ENCODE measurements at regions not wholly inside any gene's neighbourhood (a gene's known extent, or its start where the extent isn't known, plus 50 kb on each side); places are given as distances from the start of the nearest gene placed in this dataset.

- Histone ChIP-seq H3K9ac (ENCODE audit: low read length) (no peak overlapping the region), H3K27ac (ENCODE audit: low read depth, low read length) (no peak overlapping the region), H3K4me1 (ENCODE audit: control insufficient read depth, insufficient read depth, low read length) (no peaks in the 10 kb centered on the region), H3K4me3 (ENCODE audit: low read length) (no peak overlapping the region), H3K36me3 (ENCODE audit: control insufficient read depth, insufficient read depth, low read length) (no peaks in the 10 kb centered on the region), H3K27me3 (ENCODE audit: control insufficient read depth, insufficient read depth, low read length) (no peaks in the 10 kb centered on the region)
Measured at GRCh38 chr18:55840601-55841170, 252.7 kb upstream of the TCF4 start.

GRCh38 chr18:55839343-55839742, 251.4 kb upstream of the TCF4 start:
- Histone ChIP-seq H3K36me3 (ENCODE audit: control insufficient read depth, insufficient read depth, low read length) (no peaks in the 10 kb centered on the region), H3K9ac (ENCODE audit: low read length) (no peak overlapping the region), H3K27me3 (ENCODE audit: control insufficient read depth, insufficient read depth, low read length) (no peaks in the 10 kb centered on the region), H3K27ac (ENCODE audit: low read depth, low read length) (no peak overlapping the region), H3K4me1 (ENCODE audit: control insufficient read depth, insufficient read depth, low read length) (no peaks in the 10 kb centered on the region), H3K4me3 (ENCODE audit: low read length) (no peak overlapping the region)

- Histone ChIP-seq H3K4me1 (ENCODE audit: control insufficient read depth, insufficient read depth, low read length) (no peaks in the 10 kb centered on the region), H3K27ac (ENCODE audit: low read depth, low read length) (no peak overlapping the region), H3K9ac (ENCODE audit: low read length) (no peak overlapping the region), H3K4me3 (ENCODE audit: low read length) (no peak overlapping the region), H3K27me3 (ENCODE audit: control insufficient read depth, insufficient read depth, low read length) (no peaks in the 10 kb centered on the region), H3K36me3 (ENCODE audit: control insufficient read depth, insufficient read depth, low read length) (no peaks in the 10 kb centered on the region)
Measured at GRCh38 chr18:55838841-55839240, 250.8 kb upstream of the TCF4 start.

GRCh38 chr18:55838319-55838718, 250.3 kb upstream of the TCF4 start:
- Histone ChIP-seq H3K27ac (ENCODE audit: low read depth, low read length) (no peak overlapping the region), H3K4me3 (ENCODE audit: low read length) (no peak overlapping the region), H3K36me3 (ENCODE audit: control insufficient read depth, insufficient read depth, low read length) (no peaks in the 10 kb centered on the region), H3K4me1 (ENCODE audit: control insufficient read depth, insufficient read depth, low read length) (no peaks in the 10 kb centered on the region), H3K27me3 (ENCODE audit: control insufficient read depth, insufficient read depth, low read length) (no peaks in the 10 kb centered on the region), H3K9ac (ENCODE audit: low read length) (no peak overlapping the region)

GRCh38 chr18:55833543-55833942, 245.6 kb upstream of the TCF4 start:
- Histone ChIP-seq H3K4me3 (ENCODE audit: low read length) (no peak overlapping the region), H3K4me1 (ENCODE audit: control insufficient read depth, insufficient read depth, low read length) (no peaks in the 10 kb centered on the region), H3K27me3 (ENCODE audit: control insufficient read depth, insufficient read depth, low read length) (no peaks in the 10 kb centered on the region), H3K9ac (ENCODE audit: low read length) (no peak overlapping the region), H3K36me3 (ENCODE audit: control insufficient read depth, insufficient read depth, low read length) (no peaks in the 10 kb centered on the region), H3K27ac (ENCODE audit: low read depth, low read length) (no peak overlapping the region)

- no peak overlapping the region for H3K4me3 ChIP-seq (ENCODE audit: low read length)
- H3K27me3 ChIP-seq (ENCODE audit: control insufficient read depth, insufficient read depth, low read length) = no peaks in the 10 kb centered on the region
- H3K36me3 ChIP-seq (ENCODE audit: control insufficient read depth, insufficient read depth, low read length) = no peaks in the 10 kb centered on the region
- no peak overlapping the region for H3K27ac ChIP-seq (ENCODE audit: low read depth, low read length)
- H3K4me1 ChIP-seq (ENCODE audit: control insufficient read depth, insufficient read depth, low read length) = no peaks in the 10 kb centered on the region
- no peak overlapping the region for H3K9ac ChIP-seq (ENCODE audit: low read length)
Measured at GRCh38 chr18:55830544-55830943, 242.6 kb upstream of the TCF4 start.

GRCh38 chr18:55821219-55821618, 233.2 kb upstream of the TCF4 start:
- no peak overlapping the region for H3K4me3 ChIP-seq (ENCODE audit: low read length)
- no peaks in the 10 kb centered on the region for H3K4me1 ChIP-seq (ENCODE audit: control insufficient read depth, insufficient read depth, low read length)
- no peaks in the 10 kb centered on the region for H3K36me3 ChIP-seq (ENCODE audit: control insufficient read depth, insufficient read depth, low read length)
- no peak overlapping the region for H3K9ac ChIP-seq (ENCODE audit: low read length)
- H3K27me3 ChIP-seq (ENCODE audit: control insufficient read depth, insufficient read depth, low read length) = no peaks in the 10 kb centered on the region
- no peak overlapping the region for H3K27ac ChIP-seq (ENCODE audit: low read depth, low read length)

- Histone ChIP-seq H3K36me3 (ENCODE audit: control insufficient read depth, insufficient read depth, low read length) (no peaks in the 10 kb centered on the region), H3K4me1 (ENCODE audit: control insufficient read depth, insufficient read depth, low read length) (no peaks in the 10 kb centered on the region), H3K9ac (ENCODE audit: low read length) (no peak overlapping the region), H3K4me3 (ENCODE audit: low read length) (no peak overlapping the region), H3K27me3 (ENCODE audit: control insufficient read depth, insufficient read depth, low read length) (no peaks in the 10 kb centered on the region), H3K27ac (ENCODE audit: low read depth, low read length) (no peak overlapping the region)
Measured at GRCh38 chr18:55819448-55819847, 231.5 kb upstream of the TCF4 start.

- no peaks in the 10 kb centered on the region for H3K4me1 ChIP-seq (ENCODE audit: control insufficient read depth, insufficient read depth, low read length)
- H3K27ac ChIP-seq (ENCODE audit: low read depth, low read length) = no peak overlapping the region
- no peak overlapping the region for H3K9ac ChIP-seq (ENCODE audit: low read length)
- no peaks in the 10 kb centered on the region for H3K36me3 ChIP-seq (ENCODE audit: control insufficient read depth, insufficient read depth, low read length)
- no peaks in the 10 kb centered on the region for H3K27me3 ChIP-seq (ENCODE audit: control insufficient read depth, insufficient read depth, low read length)
- H3K4me3 ChIP-seq (ENCODE audit: low read length) = no peak overlapping the region
Measured at GRCh38 chr18:55818284-55818683, 230.3 kb upstream of the TCF4 start.

- H3K27ac ChIP-seq (ENCODE audit: low read depth, low read length) = no peak overlapping the region
- H3K36me3 ChIP-seq (ENCODE audit: control insufficient read depth, insufficient read depth, low read length) = no peaks in the 10 kb centered on the region
Measured at GRCh38 chr18:55811925-55812324, 223.9 kb upstream of the TCF4 start.

GRCh38 chr18:55805666-55806065, 217.7 kb upstream of the TCF4 start:
- Histone ChIP-seq H3K4me3 (ENCODE audit: low read length) (no peak overlapping the region), H3K27me3 (ENCODE audit: control insufficient read depth, insufficient read depth, low read length) (no peaks in the 10 kb centered on the region), H3K36me3 (ENCODE audit: control insufficient read depth, insufficient read depth, low read length) (no peaks in the 10 kb centered on the region), H3K27ac (ENCODE audit: low read depth, low read length) (no peak overlapping the region), H3K4me1 (ENCODE audit: control insufficient read depth, insufficient read depth, low read length) (no peaks in the 10 kb centered on the region), H3K9ac (ENCODE audit: low read length) (no peak overlapping the region)

More at GRCh38 chr18:55811925-55812324, 223.9 kb upstream of the TCF4 start:
- Histone ChIP-seq H3K4me3 (ENCODE audit: low read length) (no peak overlapping the region), H3K27me3 (ENCODE audit: control insufficient read depth, insufficient read depth, low read length) (no peaks in the 10 kb centered on the region), H3K9ac (ENCODE audit: low read length) (no peak overlapping the region), H3K4me1 (ENCODE audit: control insufficient read depth, insufficient read depth, low read length) (no peaks in the 10 kb centered on the region)

- H3K27ac ChIP-seq (ENCODE audit: low read depth, low read length) = no peak overlapping the region
- H3K4me3 ChIP-seq (ENCODE audit: low read length) = no peak overlapping the region
- no peaks in the 10 kb centered on the region for H3K36me3 ChIP-seq (ENCODE audit: control insufficient read depth, insufficient read depth, low read length)
- H3K4me1 ChIP-seq (ENCODE audit: control insufficient read depth, insufficient read depth, low read length) = no peaks in the 10 kb centered on the region
- no peak overlapping the region for H3K9ac ChIP-seq (ENCODE audit: low read length)
- H3K27me3 ChIP-seq (ENCODE audit: control insufficient read depth, insufficient read depth, low read length) = no peaks in the 10 kb centered on the region
Measured at GRCh38 chr18:55795101-55795669, 207.2 kb upstream of the TCF4 start.

- H3K27ac ChIP-seq (ENCODE audit: low read depth, low read length) = no peak overlapping the region
- H3K4me3 ChIP-seq (ENCODE audit: low read length) = no peak overlapping the region
- H3K36me3 ChIP-seq (ENCODE audit: control insufficient read depth, insufficient read depth, low read length) = no peaks in the 10 kb centered on the region
- H3K9ac ChIP-seq (ENCODE audit: low read length) = no peak overlapping the region
- H3K4me1 ChIP-seq (ENCODE audit: control insufficient read depth, insufficient read depth, low read length) = no peaks in the 10 kb centered on the region
- H3K27me3 ChIP-seq (ENCODE audit: control insufficient read depth, insufficient read depth, low read length) = no peaks in the 10 kb centered on the region
Measured at GRCh38 chr18:55794288-55795052, 206.5 kb upstream of the TCF4 start.

All from rectal smooth muscle tissue (tissue), 1 donor.